SK-N-SH treated with all-trans-retinoic acid at 6 μM for 48 hours (cell line): ENCODE measurements at regions not wholly inside any gene's neighbourhood (a gene's known extent, or its start where the extent isn't known, plus 50 kb on each side); places are given as distances from the start of the nearest gene placed in this dataset.
"Not testable (repeated sequence)": the region's sequence is repeated elsewhere in the genome, so short reads cannot be mapped to it uniquely, and the experiment has no call there.

Experiments
- ATAC-seq: fragments of 200-7000 bp; cut with Tn5 transposase; 3 replicates; pipeline ENCODE4 v1.9.1; 2020; ENCODE audit warnings: mild to moderate bottlenecking, moderate library complexity
- ARNTL ChIP-seq: fragments of 450-650 bp; formaldehyde crosslinking; IDR thresholded peaks from 2 replicates; pipeline ENCODE4 v1.5.0; 2020; ENCODE audit warnings: low read depth, mild to moderate bottlenecking, moderate library complexity, borderline replicate concordance
- BACH2 ChIP-seq: fragments of 250-450 bp; sonication (Bioruptor Pico); IDR thresholded peaks from 2 replicates; pipeline ENCODE4 v1.9.0; 2021; ENCODE audit warnings: mild to moderate bottlenecking, borderline replicate concordance
- CSDC2 ChIP-seq: fragments of 250-450 bp; sonication (Bioruptor Pico); IDR thresholded peaks from 2 replicates; pipeline ENCODE4 v1.5.0; 2020; ENCODE audit warnings: mild to moderate bottlenecking, moderate library complexity
- ESRRG ChIP-seq: fragments of 250-450 bp; sonication (Bioruptor Pico); IDR thresholded peaks from 2 replicates; pipeline ENCODE4 v1.6.1; 2021; ENCODE audit warnings: mild to moderate bottlenecking
- GLIS3 ChIP-seq: fragments of 250-450 bp; sonication (Bioruptor Pico); IDR thresholded peaks from 2 replicates; pipeline ENCODE4 v1.5.0; 2020; ENCODE audit warnings: mild to moderate bottlenecking, moderate library complexity
- OSR1 ChIP-seq: fragments of 250-450 bp; sonication (Bioruptor Pico); IDR thresholded peaks from 2 replicates; pipeline ENCODE4 v1.8.0; 2022; ENCODE audit warnings: moderate library complexity, mild to moderate bottlenecking, inconsistent platforms
- PPARA ChIP-seq: fragments of 250-450 bp; sonication (Bioruptor Pico); IDR thresholded peaks from 2 replicates; pipeline ENCODE4 v1.5.0; 2020; ENCODE audit warnings: mild to moderate bottlenecking, borderline replicate concordance
- RARB ChIP-seq: fragments of 250-450 bp; sonication (Bioruptor Pico); IDR thresholded peaks from 2 replicates; pipeline ENCODE4 v1.8.0; 2021; ENCODE audit warnings: mild to moderate bottlenecking, moderate library complexity
- SNAI2 ChIP-seq: fragments of 250-450 bp; sonication (Bioruptor Pico); IDR thresholded peaks from 2 replicates; pipeline ENCODE4 v1.5.0; 2020; ENCODE audit warnings: mild to moderate bottlenecking, moderate library complexity
- TOX ChIP-seq: fragments of 250-450 bp; sonication (Bioruptor Pico); IDR thresholded peaks from 2 replicates; pipeline ENCODE4 v1.8.0; 2021; ENCODE audit warnings: mild to moderate bottlenecking, moderate library complexity, borderline replicate concordance
- ZC3H10 ChIP-seq: fragments of 250-450 bp; sonication (Bioruptor Pico); IDR thresholded peaks from 2 replicates; pipeline ENCODE4 v1.5.1; 2021; ENCODE audit warnings: mild to moderate bottlenecking, moderate library complexity
- ZFP3 ChIP-seq: fragments of 250-450 bp; sonication (Bioruptor Pico); IDR thresholded peaks from 2 replicates; pipeline ENCODE4 v1.5.0; 2020; ENCODE audit warnings: mild to moderate bottlenecking, moderate library complexity
- ZFP30 ChIP-seq: fragments of 450-650 bp; formaldehyde crosslinking; IDR thresholded peaks from 2 replicates; pipeline ENCODE4 v1.5.0; 2022; ENCODE audit warnings: mild to moderate bottlenecking, moderate library complexity
- ZNF70 ChIP-seq: fragments of 450-650 bp; formaldehyde crosslinking; IDR thresholded peaks from 2 replicates; pipeline ENCODE4 v1.5.0; 2020; ENCODE audit warnings: mild to moderate bottlenecking, moderate library complexity
- ZNF8 ChIP-seq: fragments of 450-650 bp; formaldehyde crosslinking; IDR thresholded peaks from 2 replicates; pipeline ENCODE4 v1.5.0; 2020; ENCODE audit warnings: mild to moderate bottlenecking, moderate library complexity
- TF ChIP-seq, protein P1 (sequence below): fragments of 250-450 bp; sonication (Bioruptor Pico); IDR thresholded peaks from 2 replicates; pipeline ENCODE4 v1.5.1; 2020; ENCODE audit warnings: low read depth, mild to moderate bottlenecking, moderate library complexity
- TF ChIP-seq, protein P2 (sequence below): fragments of 250-450 bp; sonication (Bioruptor Pico); IDR thresholded peaks from 2 replicates; pipeline ENCODE4 v1.8.0; 2021; ENCODE audit warnings: low read depth, mild to moderate bottlenecking, moderate library complexity, borderline replicate concordance
- TF ChIP-seq, protein P3 (sequence below): fragments of 250-450 bp; sonication (Bioruptor Pico); IDR thresholded peaks from 2 replicates; pipeline ENCODE4 v1.5.0; 2020; ENCODE audit warnings: mild to moderate bottlenecking, moderate library complexity
- TF ChIP-seq, protein P4 (sequence below): fragments of 250-450 bp; sonication (Bioruptor Pico); IDR thresholded peaks from 2 replicates; pipeline ENCODE4 v1.8.0; 2020; ENCODE audit warnings: mild to moderate bottlenecking, moderate library complexity, borderline replicate concordance

DNA sequence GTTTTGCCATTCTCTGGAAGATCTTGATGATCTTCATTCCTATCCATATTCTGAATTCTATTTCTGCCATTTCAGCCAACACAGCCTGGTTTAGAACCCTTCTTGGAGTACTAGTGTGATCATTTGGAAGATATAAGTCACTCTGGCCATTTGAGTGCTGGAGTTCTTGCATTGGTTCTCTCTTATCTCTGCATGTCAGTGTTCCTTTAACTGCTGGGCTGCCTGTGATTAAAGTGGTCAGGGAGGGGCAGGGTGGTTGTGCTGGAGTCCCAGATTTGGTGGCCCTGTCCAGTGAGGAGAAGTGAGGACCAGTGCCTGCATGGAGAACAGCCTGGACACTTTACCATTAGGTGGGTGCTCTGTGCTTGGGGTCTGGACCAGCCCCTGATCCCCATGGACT is 173.0 kb downstream of the SOD2 start:
- no peak for ATAC-seq
- no peak for TF ChIP-seq TOX (CRISPR knock-in tag)
- no peak for TF ChIP-seq PPARA (CRISPR knock-in tag)
- TF ChIP-seq, protein P1, sequence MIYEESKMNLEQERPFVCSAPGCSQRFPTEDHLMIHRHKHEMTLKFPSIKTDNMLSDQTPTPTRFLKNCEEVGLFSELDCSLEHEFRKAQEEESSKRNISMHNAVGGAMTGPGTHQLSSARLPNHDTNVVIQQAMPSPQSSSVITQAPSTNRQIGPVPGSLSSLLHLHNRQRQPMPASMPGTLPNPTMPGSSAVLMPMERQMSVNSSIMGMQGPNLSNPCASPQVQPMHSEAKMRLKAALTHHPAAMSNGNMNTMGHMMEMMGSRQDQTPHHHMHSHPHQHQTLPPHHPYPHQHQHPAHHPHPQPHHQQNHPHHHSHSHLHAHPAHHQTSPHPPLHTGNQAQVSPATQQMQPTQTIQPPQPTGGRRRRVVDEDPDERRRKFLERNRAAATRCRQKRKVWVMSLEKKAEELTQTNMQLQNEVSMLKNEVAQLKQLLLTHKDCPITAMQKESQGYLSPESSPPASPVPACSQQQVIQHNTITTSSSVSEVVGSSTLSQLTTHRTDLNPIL (CRISPR knock-in tag): no peak
- TF ChIP-seq SNAI2 (CRISPR knock-in tag): no peak

DNA sequence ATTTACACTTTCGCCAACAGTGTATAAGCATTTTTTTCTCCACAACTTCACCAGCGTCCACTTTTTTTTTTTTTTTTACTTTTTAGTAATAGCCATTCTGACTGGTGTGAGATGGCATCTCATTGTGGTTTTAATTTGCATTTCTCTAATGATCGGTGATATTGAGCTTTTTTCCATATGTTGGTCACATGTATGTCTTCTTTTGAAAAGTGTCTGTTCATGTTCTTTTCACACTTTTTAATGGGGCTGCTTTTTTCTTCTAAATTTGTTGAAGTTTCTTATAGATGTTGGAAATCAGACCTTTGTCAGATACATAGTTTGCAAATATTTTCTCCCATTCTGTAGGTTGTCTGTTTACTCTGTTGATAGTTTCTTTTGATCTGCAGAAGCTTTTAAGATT is 177.2 kb downstream of the SOD2 start:
- not testable (repeated sequence) for ATAC-seq

DNA sequence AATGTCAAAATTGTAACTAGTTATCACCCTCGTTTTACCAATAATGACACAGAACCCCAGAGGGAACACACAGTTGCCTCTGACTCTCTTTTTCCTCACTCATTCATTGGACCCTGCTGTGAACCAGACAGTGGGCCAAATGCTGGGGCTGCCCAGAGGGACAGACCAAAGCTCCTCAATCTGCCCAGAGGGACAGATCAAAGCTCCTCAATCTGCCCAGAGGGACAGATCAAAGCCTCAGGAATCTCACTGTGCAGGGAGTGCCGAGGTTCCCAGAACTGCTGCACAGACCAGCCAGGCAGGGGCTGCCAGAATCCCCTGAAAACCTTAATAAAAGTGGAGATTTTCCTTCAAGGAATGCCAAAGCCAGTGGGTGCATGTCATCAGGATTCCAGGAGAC is 179.1 kb downstream of the SOD2 start:
- ATAC-seq: no peak
- TF ChIP-seq ZC3H10 (CRISPR knock-in tag): no peak
- TF ChIP-seq OSR1: no peak
- no peak for TF ChIP-seq RARB (CRISPR knock-in tag)
- no peak for TF ChIP-seq PPARA (CRISPR knock-in tag)
- no peak for TF ChIP-seq ESRRG (CRISPR knock-in tag)
- TF ChIP-seq, protein P1 (CRISPR knock-in tag): no peak
- no peak for TF ChIP-seq BACH2 (CRISPR knock-in tag)
- no peak for TF ChIP-seq ZNF70 (CRISPR knock-in tag)
- no peak for TF ChIP-seq GLIS3 (CRISPR knock-in tag)
- TF ChIP-seq ZNF8 (CRISPR knock-in tag): no peak
- no peak for TF ChIP-seq CSDC2 (CRISPR knock-in tag)
- TF ChIP-seq SNAI2 (CRISPR knock-in tag): no peak
- TF ChIP-seq, all 23 proteins: peak for 0

DNA sequence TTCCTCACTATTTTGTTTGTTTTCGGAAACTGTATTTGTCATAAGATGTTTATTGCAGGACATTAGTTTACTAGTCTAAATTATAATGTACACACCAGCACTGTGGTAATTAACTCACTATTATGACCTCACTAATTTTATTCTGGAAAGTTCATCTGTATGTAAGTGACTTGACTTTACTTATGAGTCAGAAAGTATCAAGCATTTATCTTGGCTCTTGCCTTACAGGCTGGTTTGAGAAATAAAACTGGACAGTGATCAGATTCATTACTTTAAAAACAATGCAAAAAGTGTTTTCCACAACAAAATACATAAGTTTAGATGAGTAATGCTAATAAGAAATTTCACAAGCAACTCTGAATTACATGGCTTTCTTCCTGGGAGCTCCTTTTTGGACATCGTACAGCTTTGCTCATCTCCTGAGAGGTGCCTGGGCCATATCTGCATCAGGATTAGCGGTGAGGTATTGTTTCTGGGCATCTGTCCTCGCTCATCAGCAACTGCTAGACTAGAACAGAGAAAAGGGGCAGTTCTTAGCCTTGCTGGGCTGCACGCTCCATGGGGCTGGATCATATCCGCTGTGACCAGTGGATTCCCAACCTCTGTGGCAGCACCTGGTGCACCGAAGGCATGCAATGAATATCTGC is 179.8 kb downstream of the SOD2 start:
- no peak for ATAC-seq
- TF ChIP-seq ARNTL (CRISPR knock-in tag) (no peak), GLIS3 (CRISPR knock-in tag) (no peak), ZFP3 (CRISPR knock-in tag) (no peak), PPARA (CRISPR knock-in tag) (no peak), ZFP30 (CRISPR knock-in tag) (no peak), RARB (CRISPR knock-in tag) (no peak), TOX (CRISPR knock-in tag) (no peak)
- TF ChIP-seq, protein P2, sequence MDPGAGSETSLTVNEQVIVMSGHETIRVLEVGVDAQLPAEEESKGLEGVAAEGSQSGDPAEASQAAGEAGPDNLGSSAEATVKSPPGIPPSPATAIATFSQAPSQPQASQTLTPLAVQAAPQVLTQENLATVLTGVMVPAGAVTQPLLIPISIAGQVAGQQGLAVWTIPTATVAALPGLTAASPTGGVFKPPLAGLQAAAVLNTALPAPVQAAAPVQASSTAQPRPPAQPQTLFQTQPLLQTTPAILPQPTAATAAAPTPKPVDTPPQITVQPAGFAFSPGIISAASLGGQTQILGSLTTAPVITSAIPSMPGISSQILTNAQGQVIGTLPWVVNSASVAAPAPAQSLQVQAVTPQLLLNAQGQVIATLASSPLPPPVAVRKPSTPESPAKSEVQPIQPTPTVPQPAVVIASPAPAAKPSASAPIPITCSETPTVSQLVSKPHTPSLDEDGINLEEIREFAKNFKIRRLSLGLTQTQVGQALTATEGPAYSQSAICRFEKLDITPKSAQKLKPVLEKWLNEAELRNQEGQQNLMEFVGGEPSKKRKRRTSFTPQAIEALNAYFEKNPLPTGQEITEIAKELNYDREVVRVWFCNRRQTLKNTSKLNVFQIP (CRISPR knock-in tag): no peak
- TF ChIP-seq, protein P3, sequence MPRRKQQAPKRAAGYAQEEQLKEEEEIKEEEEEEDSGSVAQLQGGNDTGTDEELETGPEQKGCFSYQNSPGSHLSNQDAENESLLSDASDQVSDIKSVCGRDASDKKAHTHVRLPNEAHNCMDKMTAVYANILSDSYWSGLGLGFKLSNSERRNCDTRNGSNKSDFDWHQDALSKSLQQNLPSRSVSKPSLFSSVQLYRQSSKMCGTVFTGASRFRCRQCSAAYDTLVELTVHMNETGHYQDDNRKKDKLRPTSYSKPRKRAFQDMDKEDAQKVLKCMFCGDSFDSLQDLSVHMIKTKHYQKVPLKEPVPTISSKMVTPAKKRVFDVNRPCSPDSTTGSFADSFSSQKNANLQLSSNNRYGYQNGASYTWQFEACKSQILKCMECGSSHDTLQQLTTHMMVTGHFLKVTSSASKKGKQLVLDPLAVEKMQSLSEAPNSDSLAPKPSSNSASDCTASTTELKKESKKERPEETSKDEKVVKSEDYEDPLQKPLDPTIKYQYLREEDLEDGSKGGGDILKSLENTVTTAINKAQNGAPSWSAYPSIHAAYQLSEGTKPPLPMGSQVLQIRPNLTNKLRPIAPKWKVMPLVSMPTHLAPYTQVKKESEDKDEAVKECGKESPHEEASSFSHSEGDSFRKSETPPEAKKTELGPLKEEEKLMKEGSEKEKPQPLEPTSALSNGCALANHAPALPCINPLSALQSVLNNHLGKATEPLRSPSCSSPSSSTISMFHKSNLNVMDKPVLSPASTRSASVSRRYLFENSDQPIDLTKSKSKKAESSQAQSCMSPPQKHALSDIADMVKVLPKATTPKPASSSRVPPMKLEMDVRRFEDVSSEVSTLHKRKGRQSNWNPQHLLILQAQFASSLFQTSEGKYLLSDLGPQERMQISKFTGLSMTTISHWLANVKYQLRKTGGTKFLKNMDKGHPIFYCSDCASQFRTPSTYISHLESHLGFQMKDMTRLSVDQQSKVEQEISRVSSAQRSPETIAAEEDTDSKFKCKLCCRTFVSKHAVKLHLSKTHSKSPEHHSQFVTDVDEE (CRISPR knock-in tag): no peak
- TF ChIP-seq, protein P4, sequence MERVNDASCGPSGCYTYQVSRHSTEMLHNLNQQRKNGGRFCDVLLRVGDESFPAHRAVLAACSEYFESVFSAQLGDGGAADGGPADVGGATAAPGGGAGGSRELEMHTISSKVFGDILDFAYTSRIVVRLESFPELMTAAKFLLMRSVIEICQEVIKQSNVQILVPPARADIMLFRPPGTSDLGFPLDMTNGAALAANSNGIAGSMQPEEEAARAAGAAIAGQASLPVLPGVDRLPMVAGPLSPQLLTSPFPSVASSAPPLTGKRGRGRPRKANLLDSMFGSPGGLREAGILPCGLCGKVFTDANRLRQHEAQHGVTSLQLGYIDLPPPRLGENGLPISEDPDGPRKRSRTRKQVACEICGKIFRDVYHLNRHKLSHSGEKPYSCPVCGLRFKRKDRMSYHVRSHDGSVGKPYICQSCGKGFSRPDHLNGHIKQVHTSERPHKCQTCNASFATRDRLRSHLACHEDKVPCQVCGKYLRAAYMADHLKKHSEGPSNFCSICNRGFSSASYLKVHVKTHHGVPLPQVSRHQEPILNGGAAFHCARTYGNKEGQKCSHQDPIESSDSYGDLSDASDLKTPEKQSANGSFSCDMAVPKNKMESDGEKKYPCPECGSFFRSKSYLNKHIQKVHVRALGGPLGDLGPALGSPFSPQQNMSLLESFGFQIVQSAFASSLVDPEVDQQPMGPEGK (CRISPR knock-in tag): no peak
